Natural killer cell (primary cell): ENCODE measurements at regions not wholly inside any gene's neighbourhood (a gene's known extent, or its start where the extent isn't known, plus 50 kb on each side); places are given as distances from the start of the nearest gene placed in this dataset.

Experiments
- ATAC-seq, 3 donors: fragments of 150-1000 bp in 2 of 3; fragments of 200-7000 bp in 1 of 3; cut with Tn5 transposase; 1 replicate in 1 of 3; 2 replicates in 2 of 3; pipeline ENCODE4 v1.10.0; 2021; ENCODE audit warnings: mild to moderate bottlenecking in 2 of 3, moderate library complexity in 2 of 3
- DNase-seq, 2 donors: peaks; one replicate each; pipeline versions ENCODE4 v3.0.0 to v3.0.0-alpha.2; 2013 to 2021; ENCODE audit warnings: mixed read lengths in 1 of 2
- H3K27ac ChIP-seq: one replicate; pipeline ENCODE4 v1.5.1; 2013; ENCODE audit warnings: mild to moderate bottlenecking, low read length
- H3K27me3 ChIP-seq: one replicate; pipeline ENCODE4 v1.6.1; 2013; ENCODE audit warnings: low read length; ENCODE audit not compliant: control insufficient read depth, insufficient read depth
- H3K36me3 ChIP-seq: one replicate; pipeline ENCODE4 v1.6.1; 2013; ENCODE audit warnings: low read length; ENCODE audit not compliant: control insufficient read depth, insufficient read depth
- H3K4me1 ChIP-seq: one replicate; pipeline ENCODE4 v1.6.1; 2013; ENCODE audit warnings: low read length; ENCODE audit not compliant: control insufficient read depth, insufficient read depth
- H3K4me3 ChIP-seq: one replicate; pipeline ENCODE4 v1.5.1; 2013; ENCODE audit warnings: low read length
- H3K9me3 ChIP-seq: one replicate; pipeline ENCODE4 v1.6.1; 2013; ENCODE audit warnings: low read length; ENCODE audit not compliant: control insufficient read depth, insufficient read depth
- H3K27ac Mint-ChIP-seq, 2 donors: one replicate each; pipeline ENCODE4 v1.8.0; 2022; ENCODE audit warnings: mild to moderate bottlenecking in 2 of 2, mixed read lengths in 2 of 2, moderate library complexity in 1 of 2
- H3K27me3 Mint-ChIP-seq, 2 donors: one replicate each; pipeline ENCODE4 v1.8.0; 2022; ENCODE audit warnings: low read depth in 2 of 2, mixed read lengths in 2 of 2
- H3K36me3 Mint-ChIP-seq: one replicate; pipeline ENCODE4 v1.8.0; 2022; ENCODE audit warnings: mixed read lengths
- H3K4me1 Mint-ChIP-seq, 2 donors: one replicate each; pipeline ENCODE4 v1.8.0; 2022; ENCODE audit warnings: mixed read lengths in 2 of 2
- H3K4me3 Mint-ChIP-seq: one replicate; pipeline ENCODE4 v1.8.0; 2022; ENCODE audit warnings: mild to moderate bottlenecking, moderate library complexity, mixed read lengths
- H3K9me3 Mint-ChIP-seq, 2 donors: one replicate each; pipeline ENCODE4 v1.8.0; 2022; ENCODE audit warnings: mixed read lengths in 2 of 2
- CTCF ChIP-seq: fragments of 200-600 bp; IDR thresholded peaks from one replicate; pipeline ENCODE4 v1.8.0; 2022; ENCODE audit warnings: antibody characterized with exemption
- whole genome bisulfite sequencing: methylation state at CpG from one replicate; pipeline ENCODE4 v1.1.7; 2013; ENCODE audit warnings: missing lambda C conversion rate; ENCODE audit not compliant: insufficient coverage; 5-methylcytosine and 5-hydroxymethylcytosine counted together
- intact Hi-C: fragments of 100-400 bp; cut with micrococcal nuclease; formaldehyde crosslinking; loops from one replicate; pipeline ENCODE4 v1.14.2; 2022

GRCh38 chr6:99137314-99137713 lies 189.6 kb upstream of the FBXL4 start:
- ATAC-seq, result no peak
- Histone ChIP-seq H3K27ac (no peak overlapping the region), H3K4me1 (no peaks in the 10 kb centered on the region), H3K4me3 (no peak overlapping the region), H3K27me3 (no peaks in the 10 kb centered on the region), H3K36me3 (no peaks in the 10 kb centered on the region), H3K9me3 (no peaks in the 10 kb centered on the region)
- Mint-ChIP-seq H3K27ac (no peak overlapping the region), H3K36me3 (no peaks in the 10 kb centered on the region), H3K27me3 (peaks cover 0 to 3% of the 10 kb centered on the region in 2 donors), H3K9me3 (no peaks in the 10 kb centered on the region), H3K4me3 (no peak overlapping the region), H3K4me1 (no peaks in the 10 kb centered on the region)
- no peak for TF ChIP-seq CTCF
- 92% methylated on average over 3 of the region's 3 CpGs for WGBS
- no peak for DNase-seq
- intact Hi-C loops, result no loop called here

- intact Hi-C loops, result no loop called here
- TF ChIP-seq CTCF, result no peak
- WGBS, result 51% methylated on average over 3 of the region's 3 CpGs
- Histone ChIP-seq H3K27ac (no peak overlapping the region), H3K9me3 (no peaks in the 10 kb centered on the region), H3K4me3 (no peak overlapping the region), H3K36me3 (no peaks in the 10 kb centered on the region), H3K4me1 (no peaks in the 10 kb centered on the region), H3K27me3 (no peaks in the 10 kb centered on the region)
- Mint-ChIP-seq H3K27ac (no peak overlapping the region), H3K9me3 (no peaks in the 10 kb centered on the region), H3K27me3 (peaks cover 0 to 3% of the 10 kb centered on the region in 2 donors), H3K4me3 (no peak overlapping the region), H3K36me3 (no peaks in the 10 kb centered on the region), H3K4me1 (no peaks in the 10 kb centered on the region)
- DNase-seq (no peak), ATAC-seq (no peak)
Observed at GRCh38 chr6:99136488-99136887, 188.7 kb upstream of the FBXL4 start.

GRCh38 chr6:99132026-99132635 lies 184.4 kb upstream of the FBXL4 start:
- intact Hi-C loops, result no loop called here
- Mint-ChIP-seq H3K4me1 (no peaks in the 10 kb centered on the region), H3K4me3 (no peak overlapping the region), H3K27me3 (no peaks in the 10 kb centered on the region), H3K27ac (no peak overlapping the region), H3K9me3 (no peaks in the 10 kb centered on the region), H3K36me3 (no peaks in the 10 kb centered on the region)
- Histone ChIP-seq H3K27ac (no peak overlapping the region), H3K4me3 (no peak overlapping the region), H3K36me3 (no peaks in the 10 kb centered on the region), H3K4me1 (no peaks in the 10 kb centered on the region), H3K27me3 (no peaks in the 10 kb centered on the region), H3K9me3 (no peaks in the 10 kb centered on the region)
- 83% methylated on average over 4 of the region's 4 CpGs for WGBS
- ATAC-seq (no peak), DNase-seq (no peak)
- no peak for TF ChIP-seq CTCF
